T-helper 2 cell treated with Interferon-gamma antibody and Interleukin-4, amounts not matched to agents 100 ng/mL and 5 ng/mL, for 36 hours (primary cell): ENCODE measurements at regions not wholly inside any gene's neighbourhood (a gene's known extent, or its start where the extent isn't known, plus 50 kb on each side); places are given as distances from the start of the nearest gene placed in this dataset.

Experiments used
- intact Hi-C: fragments of 100-400 bp; cut with micrococcal nuclease; formaldehyde crosslinking; loops from one replicate; pipeline ENCODE4 v1.15.1; 2023

DNA sequence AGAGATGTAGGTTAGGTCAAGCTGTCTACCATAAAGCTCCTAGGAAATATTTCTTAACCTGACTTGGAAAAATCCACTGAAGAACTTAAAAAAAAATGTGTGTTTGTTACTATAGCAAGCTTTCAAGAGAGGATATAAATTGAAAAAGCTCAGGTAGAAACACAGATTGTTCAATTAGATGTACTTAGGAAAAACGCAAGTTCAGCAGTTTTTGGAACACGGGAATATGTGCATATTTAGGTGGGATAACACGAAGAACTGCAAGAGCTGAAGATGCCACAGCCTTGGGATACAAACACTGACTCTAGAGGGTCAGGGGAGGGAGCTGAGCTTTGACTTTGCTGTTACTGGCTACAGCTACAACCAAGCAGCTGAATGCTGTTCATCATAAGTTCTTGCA is 77.8 kb upstream of the FSHB start:
- intact Hi-C loops: no loop called here

DNA sequence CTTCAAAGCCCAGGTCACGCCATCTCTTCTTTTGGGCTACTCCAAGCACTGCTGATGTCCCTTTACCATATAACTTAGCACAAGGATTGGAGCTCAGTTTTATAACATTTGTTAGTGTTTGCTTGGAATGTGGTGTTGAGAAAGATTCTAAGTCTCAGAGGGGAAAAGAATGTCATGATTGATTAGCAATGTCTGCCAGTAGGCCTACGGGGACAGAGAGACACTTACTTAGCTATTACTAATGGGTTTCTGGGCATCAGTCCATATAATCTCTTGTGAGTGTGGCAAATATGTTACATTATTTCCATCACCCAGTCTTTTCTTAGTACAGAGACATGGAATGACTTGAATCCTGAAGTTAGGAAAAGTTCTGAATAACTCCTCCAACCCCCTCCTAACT is 75.4 kb upstream of the FSHB start:
- intact Hi-C loops: no loop called here

DNA sequence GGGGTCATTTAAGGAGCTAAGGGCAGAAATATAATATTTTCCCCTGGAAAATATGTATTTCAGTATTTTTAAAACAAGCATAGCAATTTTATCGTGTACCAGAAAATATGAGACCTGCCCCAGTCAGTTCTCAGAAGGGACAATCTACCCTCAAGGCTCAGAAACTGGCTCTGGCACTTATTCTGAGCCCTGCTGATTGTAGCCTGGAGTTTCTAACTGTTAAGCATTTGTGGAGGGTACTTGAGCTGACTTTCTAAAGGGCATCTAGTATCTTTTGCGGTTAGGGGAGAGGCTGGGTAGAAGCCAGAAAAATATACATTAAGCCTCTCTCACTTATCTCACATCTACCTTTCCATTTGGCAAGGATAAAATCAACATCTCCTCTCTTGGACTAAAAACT is 71.3 kb upstream of the FSHB start:
- intact Hi-C loops: no loop called here

DNA sequence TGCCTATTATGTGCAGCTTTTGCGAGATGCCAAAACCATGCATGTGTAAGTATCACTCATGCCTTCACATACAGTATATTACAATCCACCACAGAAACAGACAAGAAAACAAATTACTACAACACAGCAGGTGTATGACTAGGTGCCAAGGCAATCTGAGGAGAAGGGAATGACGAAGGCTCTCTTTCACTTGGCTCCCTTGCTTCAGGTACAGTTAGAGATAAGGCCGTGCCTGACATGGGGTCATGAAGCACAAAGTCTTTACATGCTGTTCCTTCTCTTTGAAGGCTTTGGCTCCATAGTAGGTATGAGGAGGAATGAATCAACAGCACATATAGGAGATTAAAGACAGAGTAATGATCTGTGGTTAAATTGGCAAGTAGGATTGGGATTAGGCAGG is 65.2 kb upstream of the FSHB start:
- intact Hi-C loops: no loop called here

DNA sequence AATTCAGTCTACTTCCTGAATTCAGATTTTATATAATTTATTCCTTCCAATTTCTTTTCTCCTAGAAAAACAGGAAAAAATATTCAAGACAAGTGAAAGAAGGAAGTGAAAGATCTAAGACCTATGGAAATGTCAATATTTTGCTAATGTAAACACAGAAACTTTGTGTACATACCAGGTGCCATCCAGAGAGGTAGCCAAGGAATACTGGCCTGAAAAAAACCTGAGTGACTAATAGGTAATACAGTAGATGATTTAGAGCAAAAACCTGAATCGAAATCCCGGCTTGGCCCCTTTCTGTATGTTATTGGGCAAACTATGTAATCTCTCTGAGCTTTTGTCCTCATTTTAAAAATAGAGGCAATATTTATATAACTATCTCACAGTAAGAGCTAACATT is 59.2 kb upstream of the FSHB start:
- intact Hi-C loops: no loop called here

DNA sequence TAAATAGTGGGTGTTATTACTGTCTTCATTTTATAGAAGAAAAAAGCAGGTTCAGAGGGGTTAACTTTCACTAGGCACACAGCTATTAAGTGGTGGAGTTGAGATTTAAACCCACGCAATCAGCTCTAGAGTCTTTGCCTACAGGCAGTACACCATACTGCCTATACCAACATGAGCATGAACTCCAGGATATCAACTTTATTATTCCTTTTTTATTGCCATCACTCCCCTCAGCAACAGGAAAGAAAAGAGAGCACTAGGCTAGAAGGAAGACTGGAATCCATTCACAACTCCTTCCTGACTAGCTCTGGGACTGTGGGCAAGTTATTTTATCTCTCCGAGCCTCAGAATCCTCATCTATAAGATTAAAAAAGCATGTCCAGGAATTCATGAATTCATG is 58.7 kb upstream of the FSHB start:
- intact Hi-C loops: no loop called here

DNA sequence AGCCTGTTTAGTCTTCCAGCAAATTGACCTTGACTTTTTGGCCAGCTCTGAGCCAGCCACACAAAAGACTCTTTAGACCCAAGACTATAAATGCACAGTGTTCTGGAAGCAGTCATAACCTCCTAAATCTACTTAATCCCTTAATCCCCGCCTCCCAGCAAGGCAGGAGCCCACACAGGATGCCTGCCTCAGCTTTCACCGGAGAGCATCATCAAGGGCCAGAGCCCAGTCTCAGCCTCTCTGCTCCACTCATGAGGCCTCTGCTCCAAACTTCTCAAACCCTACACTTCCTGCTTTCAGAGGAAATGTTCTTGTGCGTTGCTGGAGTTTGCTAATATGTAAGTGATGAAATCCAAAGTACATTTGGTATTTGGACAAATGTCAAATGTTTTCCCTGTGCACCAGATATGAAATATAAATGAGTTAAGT is 57.9 kb upstream of the FSHB start:
- intact Hi-C loops: no loop called here

DNA sequence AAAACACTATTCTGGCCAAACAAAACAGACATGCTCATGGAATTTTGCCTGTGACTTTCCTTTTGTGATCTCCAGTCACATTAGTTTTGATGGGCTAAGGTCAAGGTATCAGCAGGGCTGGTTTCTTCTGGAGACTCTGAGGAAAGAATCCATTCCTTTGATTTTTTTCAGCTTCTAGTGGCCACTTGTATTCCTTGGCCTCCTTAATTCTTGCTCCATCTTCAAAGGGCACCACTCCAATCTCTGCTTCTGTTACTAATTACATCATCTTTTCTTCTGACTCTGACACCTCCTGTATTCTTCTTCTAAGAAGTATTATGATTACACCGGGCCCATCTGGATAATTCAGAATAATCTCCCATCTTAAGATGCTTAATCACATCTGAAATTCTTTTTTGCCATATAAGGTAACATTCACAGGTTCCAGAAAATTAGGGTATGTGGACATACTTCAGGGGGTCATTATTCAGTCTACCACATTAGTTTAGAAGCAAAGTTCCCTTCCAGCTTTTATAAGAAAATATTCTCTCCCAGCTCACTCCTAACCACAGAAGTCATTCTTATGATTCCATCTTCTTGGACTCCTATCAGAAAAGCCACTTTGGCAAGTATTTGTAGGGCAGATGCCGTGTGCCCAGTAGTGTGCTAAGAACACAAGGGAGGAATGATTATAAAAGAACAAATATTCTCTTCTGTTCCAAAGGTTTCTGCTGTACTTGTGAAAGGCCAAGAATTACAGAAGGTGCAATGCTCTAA is 56.4 kb upstream of the FSHB start:
- intact Hi-C loops: no loop called here
